ENCODE measurements at regions not wholly inside any gene's neighbourhood (a gene's known extent, or its start where the extent isn't known, plus 50 kb on each side); places are given as distances from the start of the nearest gene placed in this dataset.
A peak's percentile ranks its signal among the peaks of the same experiment; 100 is the strongest.

- peak overlapping the region; percentile 13 for H3K4me3 ChIP-seq (ENCODE audit: low read depth, low read length)
- DNase-seq (ENCODE audit: low read depth), result peak; percentile 54
- no peak for TF ChIP-seq CTCF (IDR thresholded peaks at IDR 0.05; ENCODE audit: insufficient read depth, low read depth, low read length)
Observed at GRCh38 chr12:22971247-22971646, 346.3 kb downstream of the ETNK1 start.

DNA sequence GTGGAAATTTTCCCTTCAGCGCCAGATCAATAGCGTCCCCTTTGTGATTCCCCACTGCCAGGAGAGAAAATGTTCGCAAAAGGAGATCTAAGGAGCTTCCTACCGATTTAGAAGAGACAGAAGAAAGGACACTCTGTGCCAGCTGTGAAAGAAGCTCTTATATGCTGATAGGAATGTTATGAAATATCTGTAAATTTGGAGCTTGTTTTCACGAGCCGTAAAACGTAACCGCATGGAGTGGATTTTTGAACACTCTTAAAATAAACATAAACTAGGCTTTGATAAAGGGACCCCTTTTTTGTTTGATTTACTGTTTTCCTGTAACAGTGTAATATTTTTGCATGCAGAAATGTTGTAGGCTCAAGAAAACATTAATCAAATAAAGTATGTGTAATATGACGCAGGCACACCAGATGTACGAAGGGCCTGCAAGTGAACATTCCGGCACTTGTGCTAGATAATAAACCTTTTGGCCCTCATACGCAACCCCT, 346.8 kb downstream of the ETNK1 start:
- H3K4me3 ChIP-seq (ENCODE audit: low read depth, low read length), result peak overlapping the region; percentile 13

DNA sequence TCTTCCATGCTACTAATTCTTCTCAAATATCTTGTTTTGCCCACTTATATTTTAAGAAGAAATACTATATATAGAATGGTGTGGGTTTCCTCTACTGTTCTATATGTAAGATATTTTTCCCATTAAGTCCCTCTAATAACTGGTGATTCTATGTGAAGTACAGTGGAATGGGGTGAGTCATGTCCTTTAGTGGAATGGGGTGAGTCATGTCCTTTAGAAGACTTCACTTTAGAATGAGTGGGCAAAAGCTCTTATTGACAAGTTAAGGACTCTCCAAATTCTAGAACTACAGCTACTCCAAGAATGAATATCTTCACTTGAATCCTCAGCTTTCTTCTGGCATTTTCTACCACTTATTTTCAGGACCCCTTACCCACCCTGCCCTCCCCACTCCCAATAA, 349.9 kb downstream of the ETNK1 start:
- peak; percentile 90 for DNase-seq (ENCODE audit: low read depth)
- TF ChIP-seq CTCF (IDR thresholded peaks at IDR 0.05; ENCODE audit: insufficient read depth, low read depth, low read length), result no peak
- no peak overlapping the region for H3K4me3 ChIP-seq (ENCODE audit: low read depth, low read length)

More for the DNA sequence above, 346.8 kb downstream of the ETNK1 start:
- peak; percentile 96 for DNase-seq (ENCODE audit: low read depth)
- no peak for TF ChIP-seq CTCF (IDR thresholded peaks at IDR 0.05; ENCODE audit: insufficient read depth, low read depth, low read length)

DNA sequence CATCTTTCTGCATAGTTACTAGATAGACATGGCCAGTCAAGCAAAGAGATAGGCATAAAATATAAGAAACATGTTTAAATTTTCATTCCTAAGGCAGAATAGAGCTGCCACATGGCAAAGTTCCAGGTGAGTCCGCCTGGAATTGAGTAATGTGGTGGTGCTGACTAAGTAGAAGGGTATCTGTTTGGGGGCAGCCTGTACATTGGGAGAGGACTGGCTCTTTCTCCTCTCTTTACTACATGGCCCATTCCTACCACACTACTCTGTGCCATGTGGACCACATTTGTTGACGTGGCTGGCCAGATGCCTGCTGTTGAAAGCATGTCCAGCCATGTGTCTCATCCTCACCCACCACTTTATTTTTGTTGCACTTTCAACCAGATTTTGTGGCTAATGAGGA, 354.0 kb downstream of the ETNK1 start:
- peak; percentile 88 for DNase-seq (ENCODE audit: low read depth)
- no peak for TF ChIP-seq CTCF (IDR thresholded peaks at IDR 0.05; ENCODE audit: insufficient read depth, low read depth, low read length)
- no peak overlapping the region for H3K4me3 ChIP-seq (ENCODE audit: low read depth, low read length)

- DNase-seq (ENCODE audit: low read depth), result no peak
- H3K4me3 ChIP-seq (ENCODE audit: low read depth, low read length), result no peak overlapping the region
- TF ChIP-seq CTCF (IDR thresholded peaks at IDR 0.05; ENCODE audit: insufficient read depth, low read depth, low read length), result no peak
Observed at GRCh38 chr12:22979854-22980469, 355.0 kb downstream of the ETNK1 start.

GRCh38 chr12:22981711-22982110, 356.7 kb downstream of the ETNK1 start:
- DNase-seq (ENCODE audit: low read depth), result peak; percentile 66
- H3K4me3 ChIP-seq (ENCODE audit: low read depth, low read length), result no peak overlapping the region
- TF ChIP-seq CTCF (IDR thresholded peaks at IDR 0.05; ENCODE audit: insufficient read depth, low read depth, low read length), result peak; percentile 49

GRCh38 chr12:22982635-22983034, 357.7 kb downstream of the ETNK1 start:
- H3K4me3 ChIP-seq (ENCODE audit: low read depth, low read length), result no peak overlapping the region
- no peak for DNase-seq (ENCODE audit: low read depth)
- TF ChIP-seq CTCF (IDR thresholded peaks at IDR 0.05; ENCODE audit: insufficient read depth, low read depth, low read length), result no peak

Data from fibroblast of villous mesenchyme (primary cell).